Retinal pigment epithelial cell (primary cell): ENCODE measurements at regions not wholly inside any gene's neighbourhood (a gene's known extent, or its start where the extent isn't known, plus 50 kb on each side); places are given as distances from the start of the nearest gene placed in this dataset.

Source experiments
- DNase-seq: peaks from one replicate; pipeline ENCODE4 v3.0.0-alpha.2; 2010; ENCODE audit warnings: low read depth
- H3K4me3 ChIP-seq: 2 replicates; pipeline ENCODE4 v1.5.1; 2011; ENCODE audit warnings: mild to moderate bottlenecking, low read length, control low read depth, moderate library complexity
- TF ChIP-seq, protein P1 (sequence below): conservative IDR thresholded peaks from 2 replicates; pipeline ENCODE4 v1.5.1; 2011; ENCODE audit warnings: low read depth, low read length, control low read depth, inconsistent platforms

- no peak overlapping the region for H3K4me3 ChIP-seq
- TF ChIP-seq, protein P1, sequence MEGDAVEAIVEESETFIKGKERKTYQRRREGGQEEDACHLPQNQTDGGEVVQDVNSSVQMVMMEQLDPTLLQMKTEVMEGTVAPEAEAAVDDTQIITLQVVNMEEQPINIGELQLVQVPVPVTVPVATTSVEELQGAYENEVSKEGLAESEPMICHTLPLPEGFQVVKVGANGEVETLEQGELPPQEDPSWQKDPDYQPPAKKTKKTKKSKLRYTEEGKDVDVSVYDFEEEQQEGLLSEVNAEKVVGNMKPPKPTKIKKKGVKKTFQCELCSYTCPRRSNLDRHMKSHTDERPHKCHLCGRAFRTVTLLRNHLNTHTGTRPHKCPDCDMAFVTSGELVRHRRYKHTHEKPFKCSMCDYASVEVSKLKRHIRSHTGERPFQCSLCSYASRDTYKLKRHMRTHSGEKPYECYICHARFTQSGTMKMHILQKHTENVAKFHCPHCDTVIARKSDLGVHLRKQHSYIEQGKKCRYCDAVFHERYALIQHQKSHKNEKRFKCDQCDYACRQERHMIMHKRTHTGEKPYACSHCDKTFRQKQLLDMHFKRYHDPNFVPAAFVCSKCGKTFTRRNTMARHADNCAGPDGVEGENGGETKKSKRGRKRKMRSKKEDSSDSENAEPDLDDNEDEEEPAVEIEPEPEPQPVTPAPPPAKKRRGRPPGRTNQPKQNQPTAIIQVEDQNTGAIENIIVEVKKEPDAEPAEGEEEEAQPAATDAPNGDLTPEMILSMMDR: peak; percentile 52
- DNase-seq: no peak
Observed at GRCh38 chrX:79081895-79082512, 62.5 kb upstream of the GPR174 start.

- no peak overlapping the region for H3K4me3 ChIP-seq
- TF ChIP-seq, protein P1: no peak
- no peak for DNase-seq
Observed at GRCh38 chrX:79082899-79083298, 61.6 kb upstream of the GPR174 start.

DNA sequence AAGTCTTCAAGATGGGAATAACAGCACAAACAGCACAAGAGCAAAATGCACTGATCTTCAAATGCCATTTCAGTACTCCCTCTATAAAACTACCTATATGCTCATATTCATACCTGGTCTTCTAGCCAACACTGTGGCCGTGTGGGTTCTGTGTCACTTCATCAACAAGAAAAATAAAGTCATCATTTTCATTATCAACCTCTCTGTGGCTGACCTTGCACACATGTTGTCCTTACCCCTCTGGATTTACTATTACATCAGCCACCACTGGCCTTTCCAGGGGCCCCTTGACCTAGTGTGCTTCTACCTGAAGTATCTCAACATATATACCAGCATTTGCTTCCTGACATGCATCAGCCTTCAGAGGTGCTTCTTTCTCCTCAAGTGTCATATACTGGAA is 59.6 kb upstream of the GPR174 start:
- no peak for DNase-seq
- TF ChIP-seq, protein P1: no peak
- H3K4me3 ChIP-seq: no peak overlapping the region

- no peak for DNase-seq
- no peak overlapping the region for H3K4me3 ChIP-seq
- TF ChIP-seq, protein P1: no peak
Observed at GRCh38 chrX:79089896-79090584, 54.4 kb upstream of the GPR174 start.

DNA sequence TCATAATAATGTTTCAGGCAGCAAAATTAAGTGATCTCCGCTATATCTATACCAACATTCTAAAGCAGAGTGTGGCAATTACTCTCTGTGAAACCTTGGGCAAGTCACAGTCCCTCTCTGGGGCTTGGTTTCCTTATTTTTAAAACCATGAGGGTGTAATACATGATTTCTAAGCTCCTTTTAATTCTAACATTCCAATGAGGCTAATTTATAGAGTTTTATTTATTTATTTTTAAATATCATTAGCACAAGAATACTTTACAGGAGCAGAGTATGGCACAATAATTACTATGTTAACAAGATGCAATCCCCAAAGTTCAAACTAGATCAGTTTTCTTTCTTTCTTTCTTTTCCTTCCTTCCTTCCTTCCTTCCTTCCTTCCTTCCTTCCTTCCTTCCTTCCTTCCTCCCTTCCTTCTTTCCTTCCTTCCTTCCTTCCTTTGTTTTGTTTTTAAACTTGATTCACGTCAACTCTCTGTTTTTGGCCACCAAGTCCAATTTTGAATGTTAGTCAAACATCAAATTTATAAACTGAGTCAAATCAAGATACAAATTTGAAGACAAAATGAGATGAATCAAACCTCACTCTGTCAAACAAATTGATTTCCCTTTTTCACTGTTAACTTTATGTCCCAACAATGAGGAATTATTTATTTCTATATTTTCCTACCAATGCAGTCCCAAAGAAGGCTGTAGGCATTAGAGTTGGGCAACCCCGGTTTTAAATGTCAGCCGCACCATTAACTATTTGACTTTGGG is 50.2 kb upstream of the GPR174 start:
- H3K4me3 ChIP-seq: no peak overlapping the region
- TF ChIP-seq, protein P1: no peak
- no peak for DNase-seq
